MM.1S (cell line): ENCODE measurements at regions not wholly inside any gene's neighbourhood (a gene's known extent, or its start where the extent isn't known, plus 50 kb on each side); places are given as distances from the start of the nearest gene placed in this dataset.

Experiments
- EZH2 ChIP-seq: fragments of 300-600 bp; sonication (generic); optimal IDR thresholded peaks from 2 replicates; pipeline ENCODE3; 2017; ENCODE audit warnings: low read depth, mild to moderate bottlenecking, antibody characterized with exemption, low read length, mixed read lengths
- EZH2phosphoT487 ChIP-seq: fragments of 300-600 bp; sonication (generic); IDR thresholded peaks from 2 replicates; pipeline ENCODE4 v1.6.1; 2018; ENCODE audit warnings: antibody characterized with exemption, low read length
- TF ChIP-seq, protein P1 (sequence below): fragments of 300-600 bp; sonication (generic); IDR thresholded peaks from 2 replicates; pipeline ENCODE4 v1.5.1; 2016; ENCODE audit warnings: antibody characterized with exemption, low read length, mixed read lengths

DNA sequence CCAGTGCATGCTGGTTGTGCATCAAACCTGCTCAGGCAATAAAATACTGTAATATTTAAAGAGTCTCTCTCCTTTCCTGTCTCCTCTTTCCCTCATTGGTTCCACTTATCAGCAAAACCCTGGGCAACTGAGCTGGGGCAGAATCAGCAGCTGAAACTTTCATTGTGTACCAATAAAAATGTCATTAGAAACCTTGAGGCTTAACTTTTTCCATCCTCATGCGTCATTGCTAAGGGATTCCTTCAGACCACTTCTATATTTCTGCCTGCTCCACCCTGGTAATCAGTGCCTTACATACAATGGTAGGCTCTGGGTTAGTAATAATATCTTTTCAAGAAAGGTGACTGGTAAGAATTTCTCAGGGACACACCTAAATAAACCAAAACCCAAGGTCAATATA lies 880.3 kb downstream of the RPA4 start:
- TF ChIP-seq, protein P1, sequence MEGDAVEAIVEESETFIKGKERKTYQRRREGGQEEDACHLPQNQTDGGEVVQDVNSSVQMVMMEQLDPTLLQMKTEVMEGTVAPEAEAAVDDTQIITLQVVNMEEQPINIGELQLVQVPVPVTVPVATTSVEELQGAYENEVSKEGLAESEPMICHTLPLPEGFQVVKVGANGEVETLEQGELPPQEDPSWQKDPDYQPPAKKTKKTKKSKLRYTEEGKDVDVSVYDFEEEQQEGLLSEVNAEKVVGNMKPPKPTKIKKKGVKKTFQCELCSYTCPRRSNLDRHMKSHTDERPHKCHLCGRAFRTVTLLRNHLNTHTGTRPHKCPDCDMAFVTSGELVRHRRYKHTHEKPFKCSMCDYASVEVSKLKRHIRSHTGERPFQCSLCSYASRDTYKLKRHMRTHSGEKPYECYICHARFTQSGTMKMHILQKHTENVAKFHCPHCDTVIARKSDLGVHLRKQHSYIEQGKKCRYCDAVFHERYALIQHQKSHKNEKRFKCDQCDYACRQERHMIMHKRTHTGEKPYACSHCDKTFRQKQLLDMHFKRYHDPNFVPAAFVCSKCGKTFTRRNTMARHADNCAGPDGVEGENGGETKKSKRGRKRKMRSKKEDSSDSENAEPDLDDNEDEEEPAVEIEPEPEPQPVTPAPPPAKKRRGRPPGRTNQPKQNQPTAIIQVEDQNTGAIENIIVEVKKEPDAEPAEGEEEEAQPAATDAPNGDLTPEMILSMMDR: no peak
- TF ChIP-seq EZH2phosphoT487 (no peak), EZH2 (no peak)
